ENCODE measurements at regions not wholly inside any gene's neighbourhood (a gene's known extent, or its start where the extent isn't known, plus 50 kb on each side); places are given as distances from the start of the nearest gene placed in this dataset.
A peak's percentile ranks its signal among the peaks of the same experiment; 100 is the strongest.

GRCh38 chr5:96284727-96285389, 148.2 kb downstream of the PCSK1 start:
- DNase-seq (ENCODE audit: low spot score in 2 of 2) (no peak), ATAC-seq (ENCODE audit: low read depth) (no peak)
- no peak overlapping the region for H3K4me3 Mint-ChIP-seq
- peaks cover 1% of the 10 kb centered on the region for H3K27me3 Mint-ChIP-seq
- no peaks in the 10 kb centered on the region for H3K4me1 Mint-ChIP-seq
- peaks cover 3% of the 10 kb centered on the region for H3K9me3 Mint-ChIP-seq
- H3K27ac Mint-ChIP-seq, result no peak overlapping the region
- no peaks in the 10 kb centered on the region for H3K36me3 Mint-ChIP-seq

- Mint-ChIP-seq H3K4me1 (no peaks in the 10 kb centered on the region), H3K36me3 (no peaks in the 10 kb centered on the region), H3K27me3 (peaks cover 1% of the 10 kb centered on the region), H3K4me3 (no peak overlapping the region), H3K9me3 (no peaks in the 10 kb centered on the region), H3K27ac (no peak overlapping the region)
- ATAC-seq (ENCODE audit: low read depth) (no peak), DNase-seq (ENCODE audit: low spot score in 2 of 2) (no peak)
Observed at GRCh38 chr5:96283589-96283988, 149.5 kb downstream of the PCSK1 start.

- H3K36me3 Mint-ChIP-seq, result no peaks in the 10 kb centered on the region
Observed at GRCh38 chr5:96282020-96282419, 151.0 kb downstream of the PCSK1 start.

GRCh38 chr5:96280946-96281393, 152.1 kb downstream of the PCSK1 start:
- H3K27ac Mint-ChIP-seq, result no peak overlapping the region
- no peaks in the 10 kb centered on the region for H3K9me3 Mint-ChIP-seq
- peaks cover 1% of the 10 kb centered on the region for H3K27me3 Mint-ChIP-seq
- H3K4me3 Mint-ChIP-seq, result no peak overlapping the region
- DNase-seq (ENCODE audit: low spot score in 2 of 2) (no peak), ATAC-seq (ENCODE audit: low read depth) (no peak)
- no peaks in the 10 kb centered on the region for H3K36me3 Mint-ChIP-seq
- H3K4me1 Mint-ChIP-seq, result no peaks in the 10 kb centered on the region

More at GRCh38 chr5:96282020-96282419, 151.0 kb downstream of the PCSK1 start:
- peaks cover 1% of the 10 kb centered on the region for H3K27me3 Mint-ChIP-seq
- no peak for ATAC-seq (ENCODE audit: low read depth)
- no peak overlapping the region for H3K27ac Mint-ChIP-seq
- H3K4me1 Mint-ChIP-seq, result no peaks in the 10 kb centered on the region
- H3K9me3 Mint-ChIP-seq, result no peaks in the 10 kb centered on the region
- DNase-seq (ENCODE audit: low spot score in 2 of 2), result no peak
- no peak overlapping the region for H3K4me3 Mint-ChIP-seq

- no peak overlapping the region for H3K27ac Mint-ChIP-seq
- no peak for ATAC-seq (ENCODE audit: low read depth)
Observed at GRCh38 chr5:96279801-96280542, 153.1 kb downstream of the PCSK1 start.

GRCh38 chr5:96278981-96279380, 154.1 kb downstream of the PCSK1 start:
- no peak overlapping the region for H3K4me3 Mint-ChIP-seq
- DNase-seq (ENCODE audit: low spot score in 2 of 2), result no peak
- no peak overlapping the region for H3K27ac Mint-ChIP-seq
- no peaks in the 10 kb centered on the region for H3K36me3 Mint-ChIP-seq
- no peak for ATAC-seq (ENCODE audit: low read depth)
- no peaks in the 10 kb centered on the region for H3K9me3 Mint-ChIP-seq
- H3K4me1 Mint-ChIP-seq, result no peaks in the 10 kb centered on the region
- H3K27me3 Mint-ChIP-seq, result peaks cover 1% of the 10 kb centered on the region

More at GRCh38 chr5:96279801-96280542, 153.1 kb downstream of the PCSK1 start:
- no peaks in the 10 kb centered on the region for H3K9me3 Mint-ChIP-seq
- no peaks in the 10 kb centered on the region for H3K36me3 Mint-ChIP-seq
- no peak for DNase-seq (ENCODE audit: low spot score in 2 of 2)
- no peak overlapping the region for H3K4me3 Mint-ChIP-seq
- H3K4me1 Mint-ChIP-seq, result no peaks in the 10 kb centered on the region
- peaks cover 1% of the 10 kb centered on the region for H3K27me3 Mint-ChIP-seq

GRCh38 chr5:96275051-96275450, 158.0 kb downstream of the PCSK1 start:
- no peaks in the 10 kb centered on the region for H3K36me3 Mint-ChIP-seq
- ATAC-seq (ENCODE audit: low read depth), result no peak

GRCh38 chr5:96265487-96265886, 167.6 kb downstream of the PCSK1 start:
- no peaks in the 10 kb centered on the region for H3K4me1 Mint-ChIP-seq

More at GRCh38 chr5:96275051-96275450, 158.0 kb downstream of the PCSK1 start:
- Mint-ChIP-seq H3K4me1 (no peaks in the 10 kb centered on the region), H3K9me3 (peaks cover 4% of the 10 kb centered on the region), H3K4me3 (no peak overlapping the region), H3K27ac (no peak overlapping the region), H3K27me3 (no peaks in the 10 kb centered on the region)
- DNase-seq (ENCODE audit: low spot score in 2 of 2), result no peak

GRCh38 chr5:96264047-96264446, 169.0 kb downstream of the PCSK1 start:
- DNase-seq (ENCODE audit: low spot score in 2 of 2) (no peak), ATAC-seq (ENCODE audit: low read depth) (no peak)
- no peak overlapping the region for H3K4me3 Mint-ChIP-seq
- peaks cover 16% of the 10 kb centered on the region for H3K9me3 Mint-ChIP-seq
- peaks cover 4% of the 10 kb centered on the region for H3K36me3 Mint-ChIP-seq
- H3K4me1 Mint-ChIP-seq, result peaks cover 9% of the 10 kb centered on the region
- H3K27me3 Mint-ChIP-seq, result peaks cover 3% of the 10 kb centered on the region
- no peak overlapping the region for H3K27ac Mint-ChIP-seq

More at GRCh38 chr5:96265487-96265886, 167.6 kb downstream of the PCSK1 start:
- no peak overlapping the region for H3K27ac Mint-ChIP-seq
- peaks cover 18% of the 10 kb centered on the region for H3K9me3 Mint-ChIP-seq
- peaks cover 3% of the 10 kb centered on the region for H3K27me3 Mint-ChIP-seq
- no peak overlapping the region for H3K4me3 Mint-ChIP-seq
- ATAC-seq (ENCODE audit: low read depth) (no peak), DNase-seq (ENCODE audit: low spot score in 2 of 2) (no peak)
- H3K36me3 Mint-ChIP-seq, result peaks cover 4% of the 10 kb centered on the region

- DNase-seq (ENCODE audit: low spot score in 2 of 2), result no peak
- H3K27me3 Mint-ChIP-seq, result peaks cover 3% of the 10 kb centered on the region
- peaks cover 4% of the 10 kb centered on the region for H3K36me3 Mint-ChIP-seq
- H3K27ac Mint-ChIP-seq, result no peak overlapping the region
- peaks cover 11% of the 10 kb centered on the region for H3K4me1 Mint-ChIP-seq
- no peak for ATAC-seq (ENCODE audit: low read depth)
- peaks cover 13% of the 10 kb centered on the region for H3K9me3 Mint-ChIP-seq
- H3K4me3 Mint-ChIP-seq, result no peak overlapping the region
Observed at GRCh38 chr5:96262105-96262504, 170.9 kb downstream of the PCSK1 start.

- DNase-seq (ENCODE audit: low spot score in 2 of 2), result no peak
- peaks cover 15% of the 10 kb centered on the region for H3K4me1 Mint-ChIP-seq
- ATAC-seq (ENCODE audit: low read depth), result no peak
- peaks cover 5% of the 10 kb centered on the region for H3K27me3 Mint-ChIP-seq
- peaks cover 4% of the 10 kb centered on the region for H3K36me3 Mint-ChIP-seq
- H3K4me3 Mint-ChIP-seq, result no peak overlapping the region
- peaks cover 5% of the 10 kb centered on the region for H3K9me3 Mint-ChIP-seq
- peak overlapping the region; percentile 46 for H3K27ac Mint-ChIP-seq
Observed at GRCh38 chr5:96260009-96260408, 173.0 kb downstream of the PCSK1 start.

- ATAC-seq (ENCODE audit: low read depth) (peak; percentile 82), DNase-seq (ENCODE audit: low spot score in 2 of 2) (no peak)
- Mint-ChIP-seq H3K36me3 (peaks cover 4% of the 10 kb centered on the region), H3K27me3 (peaks cover 5% of the 10 kb centered on the region), H3K27ac (peak overlapping the region; percentile 46), H3K4me3 (no peak overlapping the region), H3K4me1 (peaks cover 15% of the 10 kb centered on the region), H3K9me3 (peaks cover 5% of the 10 kb centered on the region)
Observed at GRCh38 chr5:96259151-96259772, 173.8 kb downstream of the PCSK1 start.

GRCh38 chr5:96258692-96259091, 174.4 kb downstream of the PCSK1 start:
- no peak overlapping the region for H3K27ac Mint-ChIP-seq
- peaks cover 4% of the 10 kb centered on the region for H3K36me3 Mint-ChIP-seq
- DNase-seq (ENCODE audit: low spot score in 2 of 2), result no peak
- peaks cover 15% of the 10 kb centered on the region for H3K4me1 Mint-ChIP-seq
- peaks cover 5% of the 10 kb centered on the region for H3K27me3 Mint-ChIP-seq
- H3K4me3 Mint-ChIP-seq, result no peak overlapping the region
- H3K9me3 Mint-ChIP-seq, result peaks cover 5% of the 10 kb centered on the region
- ATAC-seq (ENCODE audit: low read depth), result no peak

- Mint-ChIP-seq H3K27me3 (peaks cover 2% of the 10 kb centered on the region), H3K4me1 (peaks cover 15% of the 10 kb centered on the region), H3K9me3 (peaks cover 2% of the 10 kb centered on the region), H3K36me3 (no peaks in the 10 kb centered on the region), H3K4me3 (no peak overlapping the region), H3K27ac (no peak overlapping the region)
- ATAC-seq (ENCODE audit: low read depth) (no peak), DNase-seq (ENCODE audit: low spot score in 2 of 2) (no peak)
Observed at GRCh38 chr5:96257904-96258303, 175.1 kb downstream of the PCSK1 start.

All from memory B cell (primary cell).